ENCODE measurements at regions not wholly inside any gene's neighbourhood (a gene's known extent, or its start where the extent isn't known, plus 50 kb on each side); places are given as distances from the start of the nearest gene placed in this dataset.

GRCh38 chr16:80148826-80149225 lies 392.0 kb upstream of the DYNLRB2 start:
- TF ChIP-seq CTCF (conservative IDR thresholded peaks at IDR 0.05; ENCODE audit: low read length) (no peak), EZH2phosphoT487 (IDR thresholded peaks at IDR 0.05; ENCODE audit: borderline replicate concordance) (no peak)
